ENCODE measurements at regions not wholly inside any gene's neighbourhood (a gene's known extent, or its start where the extent isn't known, plus 50 kb on each side); places are given as distances from the start of the nearest gene placed in this dataset.
A peak's percentile ranks its signal among the peaks of the same experiment; 100 is the strongest.
"Not testable (repeated sequence)": the region's sequence is repeated elsewhere in the genome, so short reads cannot be mapped to it uniquely, and the experiment has no call there.

GRCh38 chr5:111958851-111959250 lies 201.9 kb upstream of the NREP start:
- H3K36me3 ChIP-seq (ENCODE audit: insufficient read depth, low read length), result no peaks in the 10 kb centered on the region
- peak overlapping the region; percentile 25 for H3K4me2 ChIP-seq (ENCODE audit: low read length)
- H3K27me3 ChIP-seq (ENCODE audit: control insufficient read depth, insufficient read depth, low read length), result no peaks in the 10 kb centered on the region
- peaks cover 62% of the 10 kb centered on the region for H3K4me1 ChIP-seq (ENCODE audit: control insufficient read depth, insufficient read depth, low read length)
- no peak overlapping the region for H3K4me3 ChIP-seq (ENCODE audit: low read length)
- H3K9ac ChIP-seq (ENCODE audit: low read depth, low read length), result peak overlapping the region; percentile 40
- H3K9me3 ChIP-seq (replicated peaks; ENCODE audit: low read length), result no peaks in the 10 kb centered on the region

DNA sequence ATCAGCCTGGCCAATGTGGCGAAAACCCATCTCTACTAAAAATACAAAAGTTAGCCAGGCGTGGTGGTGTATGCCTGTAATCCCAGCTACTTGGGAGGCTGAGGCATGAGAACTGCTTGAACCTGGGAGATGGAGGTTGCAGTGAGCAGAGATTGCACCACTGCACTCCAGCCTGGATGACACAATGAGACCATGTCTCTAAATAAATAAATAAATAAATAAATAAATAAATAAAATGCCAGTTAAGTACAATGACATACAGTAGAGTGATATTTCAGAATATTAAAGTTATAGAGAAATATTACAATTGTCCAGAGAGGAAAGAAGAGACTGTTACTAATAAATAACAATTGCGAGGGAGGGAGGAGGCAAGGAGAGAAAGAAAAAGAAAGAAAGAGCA lies 199.8 kb upstream of the NREP start:
- H3K4me3 ChIP-seq (ENCODE audit: low read length); H3K9ac ChIP-seq (ENCODE audit: low read depth, low read length); H3K36me3 ChIP-seq (ENCODE audit: insufficient read depth, low read length); H3K4me2 ChIP-seq (ENCODE audit: low read length); H3K27me3 ChIP-seq (ENCODE audit: control insufficient read depth, insufficient read depth, low read length); H3K9me3 ChIP-seq (replicated peaks; ENCODE audit: low read length): not testable (repeated sequence)
- peaks cover 78% of the 10 kb centered on the region for H3K4me1 ChIP-seq (ENCODE audit: control insufficient read depth, insufficient read depth, low read length)

DNA sequence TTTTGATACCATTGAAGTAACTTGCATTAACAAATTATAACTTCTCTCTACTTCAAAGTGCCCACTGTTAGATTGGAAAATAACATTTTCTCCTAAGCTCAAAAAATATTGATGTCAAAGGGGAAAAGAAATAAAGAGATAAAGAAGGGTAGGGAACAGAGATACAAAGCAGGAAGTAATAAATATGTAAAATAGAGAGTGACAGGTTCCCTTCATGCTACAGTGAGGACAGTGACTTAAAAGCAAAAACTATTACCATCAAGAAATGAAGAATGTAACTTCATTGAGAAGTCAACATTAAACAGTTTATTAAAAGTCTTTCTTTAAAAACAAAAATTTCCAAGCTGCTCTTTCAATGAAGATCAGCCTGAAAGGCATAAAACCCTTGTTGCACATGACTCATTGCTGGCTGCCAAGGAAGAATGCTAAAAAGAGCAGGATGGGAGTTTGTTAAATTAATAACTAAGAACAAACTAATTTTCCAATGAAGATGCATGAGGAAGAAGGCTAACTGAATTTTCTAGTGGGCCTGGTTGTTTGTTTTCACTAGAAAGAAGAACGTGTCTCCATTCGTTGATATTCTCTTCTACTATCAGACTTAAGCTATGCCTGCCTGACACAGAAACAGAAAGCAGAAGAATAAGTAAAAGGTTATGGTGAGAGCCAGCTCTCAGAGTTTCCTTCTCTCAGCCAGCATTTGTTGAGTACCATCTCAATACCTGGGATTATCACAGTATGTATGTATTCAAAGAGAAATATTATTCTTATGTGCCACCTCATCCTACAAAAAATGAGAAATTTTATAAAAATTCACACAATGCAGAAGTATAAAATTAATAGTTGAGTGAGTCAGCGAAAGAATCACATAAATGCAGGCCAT lies 197.8 kb upstream of the NREP start:
- Histone ChIP-seq H3K27me3 (ENCODE audit: control insufficient read depth, insufficient read depth, low read length) (no peaks in the 10 kb centered on the region), H3K9ac (ENCODE audit: low read depth, low read length) (peak overlapping the region; percentile 73), H3K4me3 (ENCODE audit: low read length) (peak overlapping the region; percentile 6), H3K4me1 (ENCODE audit: control insufficient read depth, insufficient read depth, low read length) (peaks cover 69% of the 10 kb centered on the region), H3K4me2 (ENCODE audit: low read length) (peak overlapping the region; percentile 57), H3K9me3 (replicated peaks; ENCODE audit: low read length) (no peaks in the 10 kb centered on the region), H3K36me3 (ENCODE audit: insufficient read depth, low read length) (no peaks in the 10 kb centered on the region)

DNA sequence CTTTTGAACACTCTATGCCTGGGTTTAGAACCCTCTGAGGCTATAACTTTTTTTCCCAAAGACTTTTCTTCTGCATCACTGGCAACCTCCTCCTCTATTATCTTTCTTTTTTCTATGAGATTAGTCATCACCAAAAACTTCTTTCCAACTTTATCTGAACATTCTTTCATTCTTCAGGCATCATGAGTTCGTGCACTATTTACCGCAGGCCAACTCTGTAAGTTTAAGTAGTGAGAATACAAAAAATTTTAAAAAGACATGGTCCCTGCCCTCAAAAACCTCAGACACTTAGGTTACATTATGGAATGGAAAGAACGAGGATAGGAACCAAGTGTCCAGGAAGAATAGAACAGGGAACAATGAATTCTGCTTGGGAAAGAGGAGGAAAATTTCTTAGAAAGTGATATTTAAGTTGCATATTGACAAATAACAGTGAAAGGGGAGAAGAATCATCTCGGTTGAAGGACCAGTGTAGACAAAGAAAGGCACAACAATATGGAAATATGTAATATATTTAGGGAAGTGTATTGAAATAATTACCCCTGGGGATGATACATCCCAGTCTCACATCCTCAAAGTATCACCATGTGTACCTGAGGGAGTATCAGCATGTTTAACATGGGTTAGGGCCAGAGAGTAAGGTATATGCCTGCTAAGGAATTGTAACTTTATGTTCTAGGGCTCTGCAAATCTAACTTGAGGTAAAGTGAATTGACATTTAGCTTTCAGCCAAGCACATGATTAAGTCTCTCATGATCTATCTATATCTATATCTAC lies 196.5 kb upstream of the NREP start:
- Histone ChIP-seq H3K27me3 (ENCODE audit: control insufficient read depth, insufficient read depth, low read length) (no peaks in the 10 kb centered on the region), H3K4me1 (ENCODE audit: control insufficient read depth, insufficient read depth, low read length) (peaks cover 63% of the 10 kb centered on the region), H3K4me2 (ENCODE audit: low read length) (peak overlapping the region; percentile 49), H3K36me3 (ENCODE audit: insufficient read depth, low read length) (no peaks in the 10 kb centered on the region), H3K9ac (ENCODE audit: low read depth, low read length) (peak overlapping the region; percentile 73), H3K4me3 (ENCODE audit: low read length) (no peak overlapping the region), H3K9me3 (replicated peaks; ENCODE audit: low read length) (no peaks in the 10 kb centered on the region)

DNA sequence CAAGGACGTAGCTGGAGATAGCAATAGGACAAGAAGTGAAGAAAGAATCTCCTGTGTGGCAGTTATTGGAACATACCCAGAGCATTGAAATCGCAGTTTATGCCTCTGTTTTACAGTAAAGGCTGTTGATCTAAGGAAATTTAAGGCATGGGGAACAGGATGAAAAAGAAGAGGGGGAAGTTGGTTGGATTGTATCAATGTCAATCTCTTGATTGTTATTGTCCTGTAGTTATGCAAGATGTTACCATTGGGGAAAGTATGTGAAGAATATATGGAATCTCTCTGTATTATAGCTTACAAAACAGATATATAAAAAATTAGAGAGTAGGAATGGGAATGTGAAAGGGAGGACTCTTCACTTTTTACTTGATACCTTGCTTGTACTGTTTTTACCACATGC lies 195.6 kb upstream of the NREP start:
- peak overlapping the region; percentile 54 for H3K9ac ChIP-seq (ENCODE audit: low read depth, low read length)
- no peak overlapping the region for H3K4me3 ChIP-seq (ENCODE audit: low read length)
- H3K27me3 ChIP-seq (ENCODE audit: control insufficient read depth, insufficient read depth, low read length), result no peaks in the 10 kb centered on the region
- no peak overlapping the region for H3K4me2 ChIP-seq (ENCODE audit: low read length)
- H3K36me3 ChIP-seq (ENCODE audit: insufficient read depth, low read length), result no peaks in the 10 kb centered on the region
- H3K4me1 ChIP-seq (ENCODE audit: control insufficient read depth, insufficient read depth, low read length), result peaks cover 68% of the 10 kb centered on the region
- H3K9me3 ChIP-seq (replicated peaks; ENCODE audit: low read length), result no peaks in the 10 kb centered on the region

DNA sequence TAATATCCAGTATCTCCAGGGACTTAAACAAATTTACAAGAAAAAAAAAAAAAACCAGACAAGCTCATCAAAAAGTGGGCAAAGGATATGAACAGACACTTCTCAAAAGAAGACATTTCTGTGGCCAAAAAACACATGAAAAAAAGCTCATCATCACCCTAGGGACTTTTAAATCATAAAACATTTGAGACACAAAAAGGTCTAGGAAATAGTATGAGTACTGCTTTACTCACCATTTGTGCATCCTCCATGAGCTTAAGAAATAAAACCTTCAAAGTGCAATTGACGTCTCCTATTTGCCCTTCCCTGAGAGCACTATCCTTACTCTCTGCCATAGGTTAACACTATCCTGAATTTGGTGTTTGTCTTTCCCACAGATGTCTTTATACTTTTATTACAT lies 193.7 kb upstream of the NREP start:
- Histone ChIP-seq H3K4me1 (ENCODE audit: control insufficient read depth, insufficient read depth, low read length) (peaks cover 68% of the 10 kb centered on the region), H3K4me2 (ENCODE audit: low read length) (no peak overlapping the region), H3K36me3 (ENCODE audit: insufficient read depth, low read length) (no peaks in the 10 kb centered on the region), H3K4me3 (ENCODE audit: low read length) (no peak overlapping the region), H3K9ac (ENCODE audit: low read depth, low read length) (peak overlapping the region; percentile 65), H3K9me3 (replicated peaks; ENCODE audit: low read length) (no peaks in the 10 kb centered on the region), H3K27me3 (ENCODE audit: control insufficient read depth, insufficient read depth, low read length) (no peaks in the 10 kb centered on the region)

DNA sequence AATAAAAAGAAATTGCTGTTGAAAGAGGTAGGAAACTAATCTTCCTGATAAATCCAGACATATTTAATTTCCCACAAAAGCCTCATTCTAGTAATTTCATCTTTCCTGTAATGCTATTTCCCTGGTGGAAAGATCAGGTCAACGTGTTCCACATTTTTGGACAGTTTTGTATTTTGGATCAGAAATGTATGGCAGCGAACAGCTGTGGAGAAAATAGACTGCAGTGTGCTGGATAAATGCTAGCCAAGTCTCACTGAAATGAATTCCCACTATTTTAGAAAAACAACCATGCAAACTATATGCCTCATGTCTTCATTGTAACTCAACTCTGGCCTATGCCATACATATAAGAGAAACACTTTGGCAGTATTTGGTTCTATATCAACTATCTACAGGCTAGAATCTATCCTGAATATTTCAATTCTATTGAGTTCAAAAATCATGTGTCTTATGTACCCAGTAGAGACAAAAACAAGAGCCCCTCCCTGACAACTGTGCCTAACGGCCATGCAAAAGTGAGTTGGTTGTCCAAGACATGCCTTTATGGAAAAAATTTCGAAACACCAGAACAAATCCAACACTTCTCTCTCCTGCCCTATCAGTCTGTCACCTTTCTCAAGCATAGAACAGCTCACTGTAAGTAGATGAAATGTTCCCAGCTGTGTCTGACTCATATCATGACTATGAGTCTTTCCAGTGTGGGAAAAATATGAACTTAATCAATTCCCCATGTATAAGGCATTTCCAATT lies 191.3 kb upstream of the NREP start:
- Histone ChIP-seq H3K4me3 (ENCODE audit: low read length) (no peak overlapping the region), H3K27me3 (ENCODE audit: control insufficient read depth, insufficient read depth, low read length) (no peaks in the 10 kb centered on the region), H3K9ac (ENCODE audit: low read depth, low read length) (peak overlapping the region; percentile 76), H3K4me1 (ENCODE audit: control insufficient read depth, insufficient read depth, low read length) (peaks cover 51% of the 10 kb centered on the region), H3K36me3 (ENCODE audit: insufficient read depth, low read length) (no peaks in the 10 kb centered on the region), H3K9me3 (replicated peaks; ENCODE audit: low read length) (no peaks in the 10 kb centered on the region), H3K4me2 (ENCODE audit: low read length) (peak overlapping the region; percentile 13)

DNA sequence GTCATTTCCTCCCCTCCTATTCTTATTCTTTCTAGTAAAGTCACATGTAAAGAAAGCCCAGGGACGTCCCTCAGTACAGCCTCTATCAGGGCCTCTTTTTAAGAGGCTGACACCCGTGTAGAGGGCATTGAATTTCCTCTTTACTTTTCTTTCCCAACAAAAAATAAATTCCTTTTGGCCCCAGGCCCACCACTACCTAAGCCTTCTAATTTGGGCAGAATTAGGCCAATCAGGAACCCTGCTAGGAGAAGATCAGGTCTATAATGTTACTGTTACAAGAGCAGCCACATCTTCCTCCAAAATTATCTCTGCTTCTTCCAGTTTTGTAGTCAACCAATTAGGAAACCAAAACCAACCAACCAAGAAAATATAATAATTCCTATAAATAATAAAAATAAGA lies 189.6 kb upstream of the NREP start:
- Histone ChIP-seq H3K9ac (ENCODE audit: low read depth, low read length) (no peak overlapping the region), H3K9me3 (replicated peaks; ENCODE audit: low read length) (no peaks in the 10 kb centered on the region), H3K4me3 (ENCODE audit: low read length) (no peak overlapping the region), H3K27me3 (ENCODE audit: control insufficient read depth, insufficient read depth, low read length) (no peaks in the 10 kb centered on the region), H3K4me1 (ENCODE audit: control insufficient read depth, insufficient read depth, low read length) (peaks cover 53% of the 10 kb centered on the region), H3K4me2 (ENCODE audit: low read length) (no peak overlapping the region), H3K36me3 (ENCODE audit: insufficient read depth, low read length) (no peaks in the 10 kb centered on the region)

GRCh38 chr5:111945535-111945934 lies 188.5 kb upstream of the NREP start:
- Histone ChIP-seq H3K4me2 (ENCODE audit: low read length) (no peak overlapping the region), H3K9ac (ENCODE audit: low read depth, low read length) (peak overlapping the region; percentile 18), H3K27me3 (ENCODE audit: control insufficient read depth, insufficient read depth, low read length) (no peaks in the 10 kb centered on the region), H3K9me3 (replicated peaks; ENCODE audit: low read length) (no peaks in the 10 kb centered on the region), H3K4me1 (ENCODE audit: control insufficient read depth, insufficient read depth, low read length) (peaks cover 47% of the 10 kb centered on the region), H3K36me3 (ENCODE audit: insufficient read depth, low read length) (no peaks in the 10 kb centered on the region), H3K4me3 (ENCODE audit: low read length) (no peak overlapping the region)

DNA sequence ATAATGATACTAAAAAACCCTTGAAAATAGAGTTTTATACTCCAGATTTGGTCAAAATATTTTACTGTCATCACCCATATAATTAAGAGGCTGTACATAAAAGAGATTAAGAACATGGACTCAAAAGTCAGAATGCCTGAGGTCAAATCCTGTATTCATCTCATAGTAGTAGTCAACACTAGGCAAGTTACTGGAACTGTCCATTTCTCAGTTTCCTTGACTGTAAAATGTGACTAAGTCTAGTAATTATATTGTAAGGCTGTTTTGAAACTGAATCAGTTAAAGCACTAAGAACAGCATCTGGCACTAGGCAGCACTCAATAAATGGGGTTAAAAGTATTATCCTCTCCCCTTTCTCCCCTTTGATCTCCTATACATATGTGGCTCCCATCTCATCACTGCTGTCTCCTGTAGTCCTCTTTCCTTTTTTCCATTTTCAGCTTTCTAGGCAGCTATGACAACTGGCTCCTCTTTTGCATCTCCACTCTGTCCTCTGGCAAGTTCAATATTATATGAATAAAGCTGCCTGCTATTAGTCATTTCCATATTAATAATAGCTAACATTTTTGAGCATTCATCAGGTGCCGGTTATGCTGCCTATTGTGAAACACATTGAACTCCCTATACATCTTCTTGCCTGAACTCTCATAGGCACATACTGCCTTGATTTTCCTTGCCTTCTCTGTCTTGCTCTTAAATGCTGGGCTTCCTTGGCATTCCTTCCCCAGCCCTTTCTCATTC lies 185.8 kb upstream of the NREP start:
- Histone ChIP-seq H3K27me3 (ENCODE audit: control insufficient read depth, insufficient read depth, low read length) (no peaks in the 10 kb centered on the region), H3K4me1 (ENCODE audit: control insufficient read depth, insufficient read depth, low read length) (peaks cover 30% of the 10 kb centered on the region), H3K4me3 (ENCODE audit: low read length) (no peak overlapping the region), H3K4me2 (ENCODE audit: low read length) (peak overlapping the region; percentile 44), H3K36me3 (ENCODE audit: insufficient read depth, low read length) (no peaks in the 10 kb centered on the region), H3K9me3 (replicated peaks; ENCODE audit: low read length) (no peaks in the 10 kb centered on the region), H3K9ac (ENCODE audit: low read depth, low read length) (peak overlapping the region; percentile 40)

DNA sequence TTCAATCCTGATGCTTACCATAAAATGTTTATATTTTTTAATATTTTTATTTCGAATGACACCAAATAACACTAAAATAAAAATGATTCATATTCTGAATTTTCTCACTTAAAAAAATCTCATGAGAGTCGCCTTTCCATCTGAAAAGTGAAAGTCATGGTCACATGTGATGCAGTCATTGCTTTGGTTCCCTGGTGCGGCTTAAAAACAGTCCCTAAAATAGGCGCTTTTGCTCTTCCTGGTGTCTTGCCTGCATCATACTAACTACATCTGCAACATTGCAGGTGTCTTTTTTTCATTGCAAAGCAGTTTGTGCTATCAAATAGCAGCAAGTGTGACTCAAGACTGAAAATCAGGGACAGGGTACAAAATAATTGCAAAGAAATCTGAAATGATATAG lies 185.2 kb upstream of the NREP start:
- H3K9ac ChIP-seq (ENCODE audit: low read depth, low read length), result peak overlapping the region; percentile 40
- H3K4me3 ChIP-seq (ENCODE audit: low read length), result no peak overlapping the region
- H3K27me3 ChIP-seq (ENCODE audit: control insufficient read depth, insufficient read depth, low read length), result no peaks in the 10 kb centered on the region
- no peaks in the 10 kb centered on the region for H3K9me3 ChIP-seq (replicated peaks; ENCODE audit: low read length)
- no peaks in the 10 kb centered on the region for H3K36me3 ChIP-seq (ENCODE audit: insufficient read depth, low read length)
- peaks cover 25% of the 10 kb centered on the region for H3K4me1 ChIP-seq (ENCODE audit: control insufficient read depth, insufficient read depth, low read length)
- H3K4me2 ChIP-seq (ENCODE audit: low read length), result peak overlapping the region; percentile 44

All from skeletal muscle satellite cell (primary cell).